ENCODE measurements at regions not wholly inside any gene's neighbourhood (a gene's known extent, or its start where the extent isn't known, plus 50 kb on each side); places are given as distances from the start of the nearest gene placed in this dataset.

- Histone ChIP-seq H3K79me2 (ENCODE audit: insufficient read depth, low read length) (no peaks in the 10 kb centered on the region), H3K27me3 (ENCODE audit: insufficient read depth, low read length, poor library complexity) (no peaks in the 10 kb centered on the region), H3K36me3 (ENCODE audit: insufficient read depth, low read length) (no peaks in the 10 kb centered on the region), H4K20me1 (ENCODE audit: insufficient read depth, low read length) (no peaks in the 10 kb centered on the region), H3K27ac (ENCODE audit: low read length) (no peak overlapping the region), H3K4me3 (ENCODE audit: low read depth in 1 of 2, low read length in 2 of 2) (no peak overlapping the region), H2AFZ (ENCODE audit: low read depth, low read length) (no peak overlapping the region), H3K4me2 (ENCODE audit: insufficient read depth, low read length) (no peak overlapping the region), H3K9me3 (ENCODE audit: insufficient read depth, low read length, severe bottlenecking) (no peaks in the 10 kb centered on the region), H3K4me1 (ENCODE audit: insufficient read depth, low read length) (no peaks in the 10 kb centered on the region), H3K9ac (ENCODE audit: low read depth, low read length) (no peak overlapping the region)
- DNase-seq (no peak), ATAC-seq (ENCODE audit: insufficient read depth, low read depth) (no peak)
- no peak for TF ChIP-seq EZH2 (IDR thresholded peaks at IDR 0.05; ENCODE audit: borderline replicate concordance, low read depth, low read length, severe bottlenecking)
- TF ChIP-seq CTCF (IDR thresholded peaks at IDR 0.05; ENCODE audit: borderline replicate concordance, extremely low read depth, low read length, poor library complexity, severe bottlenecking): no peak
Measured at GRCh38 chr4:111572470-111572869, 572.8 kb upstream of the FAM241A start.

- H3K79me2 ChIP-seq (ENCODE audit: insufficient read depth, low read length): no peaks in the 10 kb centered on the region
- H3K9me3 ChIP-seq (ENCODE audit: insufficient read depth, low read length, severe bottlenecking): no peaks in the 10 kb centered on the region
- H3K27ac ChIP-seq (ENCODE audit: low read length): no peak overlapping the region
- H3K4me1 ChIP-seq (ENCODE audit: insufficient read depth, low read length): no peaks in the 10 kb centered on the region
- no peaks in the 10 kb centered on the region for H3K27me3 ChIP-seq (ENCODE audit: insufficient read depth, low read length, poor library complexity)
- H3K4me2 ChIP-seq (ENCODE audit: insufficient read depth, low read length): no peak overlapping the region
- DNase-seq (no peak), ATAC-seq (ENCODE audit: insufficient read depth, low read depth) (no peak)
- no peaks in the 10 kb centered on the region for H3K36me3 ChIP-seq (ENCODE audit: insufficient read depth, low read length)
- H4K20me1 ChIP-seq (ENCODE audit: insufficient read depth, low read length): no peaks in the 10 kb centered on the region
- no peak overlapping the region for H3K4me3 ChIP-seq (ENCODE audit: low read depth in 1 of 2, low read length in 2 of 2)
- TF ChIP-seq CTCF (IDR thresholded peaks at IDR 0.05; ENCODE audit: borderline replicate concordance, extremely low read depth, low read length, poor library complexity, severe bottlenecking) (no peak), EZH2 (IDR thresholded peaks at IDR 0.05; ENCODE audit: borderline replicate concordance, low read depth, low read length, severe bottlenecking) (no peak)
- H2AFZ ChIP-seq (ENCODE audit: low read depth, low read length): no peak overlapping the region
- H3K9ac ChIP-seq (ENCODE audit: low read depth, low read length): no peak overlapping the region
Measured at GRCh38 chr4:111573386-111573785, 571.9 kb upstream of the FAM241A start.

GRCh38 chr4:111579767-111580166 lies 565.5 kb upstream of the FAM241A start:
- Histone ChIP-seq H3K27me3 (ENCODE audit: insufficient read depth, low read length, poor library complexity) (no peaks in the 10 kb centered on the region), H3K9ac (ENCODE audit: low read depth, low read length) (no peak overlapping the region), H4K20me1 (ENCODE audit: insufficient read depth, low read length) (no peaks in the 10 kb centered on the region), H3K79me2 (ENCODE audit: insufficient read depth, low read length) (no peaks in the 10 kb centered on the region), H2AFZ (ENCODE audit: low read depth, low read length) (no peak overlapping the region), H3K4me2 (ENCODE audit: insufficient read depth, low read length) (no peak overlapping the region), H3K36me3 (ENCODE audit: insufficient read depth, low read length) (no peaks in the 10 kb centered on the region), H3K27ac (ENCODE audit: low read length) (no peak overlapping the region), H3K4me3 (ENCODE audit: low read depth in 1 of 2, low read length in 2 of 2) (no peak overlapping the region), H3K9me3 (ENCODE audit: insufficient read depth, low read length, severe bottlenecking) (peaks cover 8% of the 10 kb centered on the region), H3K4me1 (ENCODE audit: insufficient read depth, low read length) (no peaks in the 10 kb centered on the region)
- no peak for DNase-seq
- no peak for ATAC-seq (ENCODE audit: insufficient read depth, low read depth)
- TF ChIP-seq CTCF (IDR thresholded peaks at IDR 0.05; ENCODE audit: borderline replicate concordance, extremely low read depth, low read length, poor library complexity, severe bottlenecking) (no peak), EZH2 (IDR thresholded peaks at IDR 0.05; ENCODE audit: borderline replicate concordance, low read depth, low read length, severe bottlenecking) (no peak)

DNA sequence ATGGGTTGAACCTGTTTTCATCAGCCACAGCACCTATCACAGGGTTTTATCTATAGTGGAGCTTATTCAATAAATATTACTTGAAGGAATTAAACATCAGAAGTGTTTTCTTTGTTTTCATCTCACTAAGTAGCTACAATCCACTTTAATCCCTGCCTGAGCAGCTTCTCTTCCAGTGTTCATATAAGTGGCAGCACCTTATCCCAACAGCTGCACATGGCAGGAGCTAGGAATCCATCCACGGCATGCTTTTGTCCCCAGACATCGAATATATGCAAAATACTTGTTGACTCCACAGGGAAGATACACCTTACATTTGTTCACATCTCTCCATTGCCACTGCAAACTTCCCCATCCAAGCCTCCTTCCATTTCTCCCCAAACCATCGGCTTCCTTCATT lies 549.8 kb upstream of the FAM241A start:
- H3K4me3 ChIP-seq (ENCODE audit: low read depth in 1 of 2, low read length in 2 of 2): no peak overlapping the region
- no peaks in the 10 kb centered on the region for H3K27me3 ChIP-seq (ENCODE audit: insufficient read depth, low read length, poor library complexity)
- no peak for DNase-seq
- no peaks in the 10 kb centered on the region for H4K20me1 ChIP-seq (ENCODE audit: insufficient read depth, low read length)
- H2AFZ ChIP-seq (ENCODE audit: low read depth, low read length): no peak overlapping the region
- H3K36me3 ChIP-seq (ENCODE audit: insufficient read depth, low read length): no peaks in the 10 kb centered on the region
- ATAC-seq (ENCODE audit: insufficient read depth, low read depth): no peak
- H3K9ac ChIP-seq (ENCODE audit: low read depth, low read length): no peak overlapping the region
- H3K79me2 ChIP-seq (ENCODE audit: insufficient read depth, low read length): no peaks in the 10 kb centered on the region
- TF ChIP-seq EZH2 (IDR thresholded peaks at IDR 0.05; ENCODE audit: borderline replicate concordance, low read depth, low read length, severe bottlenecking) (no peak), CTCF (IDR thresholded peaks at IDR 0.05; ENCODE audit: borderline replicate concordance, extremely low read depth, low read length, poor library complexity, severe bottlenecking) (no peak)
- H3K27ac ChIP-seq (ENCODE audit: low read length): no peak overlapping the region
- no peaks in the 10 kb centered on the region for H3K9me3 ChIP-seq (ENCODE audit: insufficient read depth, low read length, severe bottlenecking)
- H3K4me2 ChIP-seq (ENCODE audit: insufficient read depth, low read length): no peak overlapping the region
- H3K4me1 ChIP-seq (ENCODE audit: insufficient read depth, low read length): no peaks in the 10 kb centered on the region

All from DND-41 (cell line).